Transverse colon (tissue), 4 donors: ENCODE measurements at regions not wholly inside any gene's neighbourhood (a gene's known extent, or its start where the extent isn't known, plus 50 kb on each side); places are given as distances from the start of the nearest gene placed in this dataset.

Experiments used
- DNase-seq: peaks from one replicate; pipeline ENCODE4 v3.0.0-alpha.2; 2019
- H3K27ac ChIP-seq, 4 donors: fragments of 200-600 bp; sonication (generic); 2 replicates each; pipeline ENCODE4 v1.5.1; 2016 to 2018; ENCODE audit warnings: inconsistent platforms in 4 of 4
- H3K27me3 ChIP-seq: fragments of 200-600 bp; sonication (generic); 2 replicates; pipeline ENCODE4 v1.5.1; 2017; ENCODE audit warnings: inconsistent platforms
- H3K36me3 ChIP-seq, 4 donors: fragments of 200-600 bp; sonication (generic); 2 replicates each; pipeline ENCODE4 v1.5.1; 2017 to 2019; ENCODE audit warnings: inconsistent platforms in 4 of 4
- H3K4me1 ChIP-seq, 4 donors: fragments of 200-600 bp; sonication (generic); 2 replicates each; pipeline ENCODE4 v1.5.1; 2017 to 2020; ENCODE audit warnings: inconsistent platforms in 4 of 4
- H3K4me3 ChIP-seq, 4 donors: fragments of 200-600 bp; sonication (generic); 1 replicate in 1 of 4; 2 replicates in 3 of 4; pipeline versions ENCODE4 v1.5.1 to v1.6.1; 2017 to 2019; ENCODE audit warnings: inconsistent platforms in 4 of 4
- H3K9me3 ChIP-seq, 2 donors: fragments of 200-600 bp; sonication (generic); 2 replicates each; pipeline ENCODE4 v1.5.1; 2017 to 2019; ENCODE audit warnings: inconsistent platforms in 2 of 2
- CTCF ChIP-seq, 5 experiments: fragments of 200-600 bp in 3 of 5; fragments of 450-650 bp in 2 of 5; sonication (generic) in 3 of 5; IDR thresholded peaks; 1 replicate in 2 of 5; 2 replicates in 3 of 5; pipeline ENCODE4 v1.5.1; 2016 to 2017; ENCODE audit warnings: antibody characterized with exemption in 5 of 5, inconsistent platforms in 3 of 5, mild to moderate bottlenecking in 2 of 5, moderate library complexity in 1 of 5
- EP300 ChIP-seq: sonication (generic); formaldehyde crosslinking; IDR thresholded peaks from one replicate; pipeline ENCODE4 v1.6.1; 2017; ENCODE audit warnings: antibody characterized with exemption, low read depth
- POLR2A ChIP-seq: fragments of 450-650 bp; IDR thresholded peaks from one replicate; pipeline ENCODE4 v1.6.1; 2016; ENCODE audit warnings: antibody characterized with exemption, mild to moderate bottlenecking, moderate library complexity
- POLR2AphosphoS5 ChIP-seq, 3 donors: sonication (generic); formaldehyde crosslinking; IDR thresholded peaks; one replicate each; pipeline ENCODE4 v1.6.1; 2016; ENCODE audit warnings: antibody characterized with exemption in 3 of 3
- WGBS, 2 donors: methylation state at CpG; one replicate each; pipeline ENCODE4 v1.1.5; 2018; ENCODE audit warnings: low coverage in 1 of 2; 5-methylcytosine and 5-hydroxymethylcytosine counted together
- in situ Hi-C, 4 donors: fragments of 200-750 bp; cut with MboI; loops; one replicate each; pipeline versions ENCODE4 v1.15.0 to v1.15.1; 2017; ENCODE audit warnings: low sequenced_read_pairs in 3 of 4, low pct_ligation_motif_present in 1 of 4, low pct_unique_long_range_greater_than_20kb in 1 of 4
- intact Hi-C: fragments of 100-400 bp; cut with DNase I; formaldehyde crosslinking; loops from one replicate; pipeline ENCODE4 v1.15.1; 2023; ENCODE audit warnings: low total_unique reads

DNA sequence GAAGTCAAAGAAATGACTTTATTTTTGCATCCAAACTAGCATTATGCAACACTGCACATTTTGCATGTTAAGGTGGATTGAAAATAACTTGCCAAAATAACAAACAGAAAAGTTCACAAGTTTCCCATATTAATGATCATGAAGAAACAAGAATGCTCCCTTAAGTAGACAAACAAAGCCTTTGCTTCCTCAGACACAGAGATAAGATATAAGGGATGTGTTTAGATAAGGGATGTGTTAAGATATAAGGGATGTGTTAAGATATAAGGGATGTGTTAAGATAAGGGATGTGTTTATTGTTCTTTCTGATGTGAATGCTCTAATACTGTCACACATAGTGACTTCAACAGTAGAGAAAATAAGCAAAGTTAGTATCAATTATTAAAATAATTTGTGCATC lies 174.8 kb downstream of the GABRG2 start:
- intact Hi-C loops = no loop called here
- H3K9me3 ChIP-seq = no peaks in the 10 kb centered on the region
- TF ChIP-seq EP300 = no peak
- no peak for TF ChIP-seq CTCF (IDR thresholded peaks at IDR 0.05)
- TF ChIP-seq POLR2A = no peak
- TF ChIP-seq POLR2AphosphoS5 (IDR thresholded peaks at IDR 0.05) = no peak
- no peaks in the 10 kb centered on the region for H3K27me3 ChIP-seq
- H3K4me3 ChIP-seq = no peak overlapping the region
- no peak for DNase-seq
- no peaks in the 10 kb centered on the region for H3K4me1 ChIP-seq
- in situ Hi-C loops = no loop called here
- H3K36me3 ChIP-seq = no peaks in the 10 kb centered on the region
- no peak overlapping the region for H3K27ac ChIP-seq

- no peaks in the 10 kb centered on the region for H3K36me3 ChIP-seq
- TF ChIP-seq EP300 = no peak
- TF ChIP-seq POLR2A = no peak
- TF ChIP-seq POLR2AphosphoS5 (IDR thresholded peaks at IDR 0.05) = no peak
- no peaks in the 10 kb centered on the region for H3K9me3 ChIP-seq
- no peak for DNase-seq
- 68 to 72% methylated on average over 3 of the region's 3 CpGs for WGBS, 2 donors
- H3K4me3 ChIP-seq = no peak overlapping the region
- no peaks in the 10 kb centered on the region for H3K4me1 ChIP-seq
- no peaks in the 10 kb centered on the region for H3K27me3 ChIP-seq
- no peak overlapping the region for H3K27ac ChIP-seq
- intact Hi-C loops (no loop called here), in situ Hi-C loops (no loop called here)
Observed at GRCh38 chr5:162243651-162244050, 176.1 kb downstream of the GABRG2 start.

- intact Hi-C loops (loop anchor here (5.0 kb wide), 1 partner anchor 674 kb away; no protein-coding TSS in a partner anchor), in situ Hi-C loops (no loop called here)
- Histone ChIP-seq H3K27me3 (no peaks in the 10 kb centered on the region), H3K27ac (no peak overlapping the region), H3K9me3 (no peaks in the 10 kb centered on the region), H3K4me1 (no peaks in the 10 kb centered on the region), H3K4me3 (no peak overlapping the region), H3K36me3 (no peaks in the 10 kb centered on the region)
- no peak for DNase-seq
- 82 to 100% methylated on average over 1 to 11 of the region's 11 CpGs for WGBS, 2 donors
- TF ChIP-seq EP300 = no peak
- no peak for TF ChIP-seq POLR2AphosphoS5 (IDR thresholded peaks at IDR 0.05)
- peak in 2 of 5 experiments; percentile 17 to 29 for TF ChIP-seq CTCF (IDR thresholded peaks at IDR 0.05)
- no peak for TF ChIP-seq POLR2A
Observed at GRCh38 chr5:162248107-162248713, 180.6 kb downstream of the GABRG2 start.

DNA sequence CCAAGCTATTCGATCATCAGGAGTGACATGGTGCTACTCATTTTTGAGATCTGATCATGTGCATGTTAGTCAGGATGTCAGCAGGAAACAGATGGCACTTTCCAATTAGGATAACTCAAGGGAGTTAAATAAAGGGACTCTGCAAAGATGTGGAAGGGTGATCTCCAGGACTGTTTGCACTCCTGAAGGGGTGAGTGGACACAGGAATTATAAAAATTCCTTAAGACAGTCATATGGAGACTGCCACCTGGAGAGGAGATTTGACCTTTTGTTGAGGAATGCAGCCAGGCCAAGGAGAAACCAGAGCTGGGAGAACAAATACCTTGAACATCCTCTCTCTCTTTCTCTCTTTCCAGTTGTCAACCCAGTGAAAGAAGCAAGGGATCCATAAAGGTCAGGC lies 189.1 kb downstream of the GABRG2 start:
- Histone ChIP-seq H3K27ac (no peak overlapping the region), H3K9me3 (no peaks in the 10 kb centered on the region), H3K4me3 (no peak overlapping the region), H3K27me3 (no peaks in the 10 kb centered on the region), H3K36me3 (no peaks in the 10 kb centered on the region), H3K4me1 (no peaks in the 10 kb centered on the region)
- DNase-seq = no peak
- 73 to 100% methylated on average over 1 of the region's 1 CpG for WGBS, 2 donors
- in situ Hi-C loops = no loop called here
- intact Hi-C loops = no loop called here
- TF ChIP-seq POLR2AphosphoS5 (IDR thresholded peaks at IDR 0.05) (no peak), POLR2A (no peak)

GRCh38 chr5:162268694-162269481 lies 201.3 kb downstream of the GABRG2 start:
- H3K27me3 ChIP-seq = no peaks in the 10 kb centered on the region
- DNase-seq = no peak
- 66 to 71% methylated on average over 6 to 12 of the region's 12 CpGs for WGBS, 2 donors
- H3K27ac ChIP-seq = no peak overlapping the region
- no peak for TF ChIP-seq POLR2A
- no peak for TF ChIP-seq CTCF (IDR thresholded peaks at IDR 0.05)
- no peak for TF ChIP-seq POLR2AphosphoS5 (IDR thresholded peaks at IDR 0.05)
- no peak for TF ChIP-seq EP300
- H3K9me3 ChIP-seq = no peaks in the 10 kb centered on the region
- no peaks in the 10 kb centered on the region for H3K36me3 ChIP-seq
- in situ Hi-C loops = no loop called here
- H3K4me3 ChIP-seq = no peak overlapping the region
- intact Hi-C loops = no loop called here
- H3K4me1 ChIP-seq = no peaks in the 10 kb centered on the region
